HFF-Myc (cell line): ENCODE measurements at regions not wholly inside any gene's neighbourhood (a gene's known extent, or its start where the extent isn't known, plus 50 kb on each side); places are given as distances from the start of the nearest gene placed in this dataset.

ENCODE experiments used
- DNase-seq: peaks from one replicate; pipeline ENCODE4 v3.0.0-alpha.2; 2011; ENCODE audit warnings: low read depth; ENCODE audit errors: extremely low read depth
- H3K4me3 ChIP-seq: replicated peaks from 2 replicates; pipeline ENCODE4 v1.5.1; 2011; ENCODE audit warnings: low read depth, mild to moderate bottlenecking, control low read depth, low read length
- TF ChIP-seq, protein P1 (sequence below): IDR thresholded peaks from 2 replicates; pipeline ENCODE4 v1.5.1; 2012; ENCODE audit warnings: mild to moderate bottlenecking, low read depth, low read length, control low read depth; ENCODE audit errors: missing control alignments

DNA sequence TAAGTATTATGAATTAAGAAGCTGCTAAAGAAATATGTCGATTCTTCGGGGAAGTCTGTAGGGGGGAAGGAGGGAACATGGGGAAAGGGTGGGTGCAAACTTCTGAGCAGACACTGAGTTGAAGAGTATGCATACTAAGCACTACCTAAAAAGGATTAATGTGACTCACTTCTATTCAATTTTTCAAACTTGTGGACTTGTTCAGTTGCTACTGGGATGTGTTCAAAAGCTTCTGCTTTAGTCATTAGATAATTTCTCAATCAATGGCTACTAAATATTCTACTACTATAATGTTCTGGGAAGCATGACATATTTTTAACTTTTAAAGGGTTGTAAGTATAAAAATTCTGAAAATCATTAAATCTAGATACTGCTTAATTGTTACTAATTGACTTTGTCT lies 109.7 kb upstream of the FER start:
- DNase-seq = no peak
- TF ChIP-seq, protein P1, sequence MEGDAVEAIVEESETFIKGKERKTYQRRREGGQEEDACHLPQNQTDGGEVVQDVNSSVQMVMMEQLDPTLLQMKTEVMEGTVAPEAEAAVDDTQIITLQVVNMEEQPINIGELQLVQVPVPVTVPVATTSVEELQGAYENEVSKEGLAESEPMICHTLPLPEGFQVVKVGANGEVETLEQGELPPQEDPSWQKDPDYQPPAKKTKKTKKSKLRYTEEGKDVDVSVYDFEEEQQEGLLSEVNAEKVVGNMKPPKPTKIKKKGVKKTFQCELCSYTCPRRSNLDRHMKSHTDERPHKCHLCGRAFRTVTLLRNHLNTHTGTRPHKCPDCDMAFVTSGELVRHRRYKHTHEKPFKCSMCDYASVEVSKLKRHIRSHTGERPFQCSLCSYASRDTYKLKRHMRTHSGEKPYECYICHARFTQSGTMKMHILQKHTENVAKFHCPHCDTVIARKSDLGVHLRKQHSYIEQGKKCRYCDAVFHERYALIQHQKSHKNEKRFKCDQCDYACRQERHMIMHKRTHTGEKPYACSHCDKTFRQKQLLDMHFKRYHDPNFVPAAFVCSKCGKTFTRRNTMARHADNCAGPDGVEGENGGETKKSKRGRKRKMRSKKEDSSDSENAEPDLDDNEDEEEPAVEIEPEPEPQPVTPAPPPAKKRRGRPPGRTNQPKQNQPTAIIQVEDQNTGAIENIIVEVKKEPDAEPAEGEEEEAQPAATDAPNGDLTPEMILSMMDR = no peak
- H3K4me3 ChIP-seq = no peak overlapping the region

DNA sequence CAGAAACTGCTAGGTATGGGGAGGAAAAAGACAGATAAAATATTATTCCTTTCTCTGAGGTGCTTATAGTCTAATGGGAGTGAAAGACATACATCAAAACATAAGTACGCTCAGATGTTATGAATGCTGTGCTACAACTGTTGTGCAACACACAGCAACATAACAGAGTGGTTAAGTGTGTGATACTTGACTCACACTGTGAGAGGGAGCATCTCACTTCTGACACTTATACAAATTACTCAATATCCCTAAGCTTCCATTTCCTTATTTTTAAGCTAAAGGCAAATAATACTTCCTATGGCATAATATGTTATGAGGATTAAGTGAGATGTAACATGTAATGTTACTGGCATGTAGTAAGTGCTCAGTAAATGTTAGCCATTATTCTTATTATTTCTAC lies 110.6 kb upstream of the FER start:
- H3K4me3 ChIP-seq = no peak overlapping the region
- TF ChIP-seq, protein P1 = no peak
- DNase-seq = no peak

DNA sequence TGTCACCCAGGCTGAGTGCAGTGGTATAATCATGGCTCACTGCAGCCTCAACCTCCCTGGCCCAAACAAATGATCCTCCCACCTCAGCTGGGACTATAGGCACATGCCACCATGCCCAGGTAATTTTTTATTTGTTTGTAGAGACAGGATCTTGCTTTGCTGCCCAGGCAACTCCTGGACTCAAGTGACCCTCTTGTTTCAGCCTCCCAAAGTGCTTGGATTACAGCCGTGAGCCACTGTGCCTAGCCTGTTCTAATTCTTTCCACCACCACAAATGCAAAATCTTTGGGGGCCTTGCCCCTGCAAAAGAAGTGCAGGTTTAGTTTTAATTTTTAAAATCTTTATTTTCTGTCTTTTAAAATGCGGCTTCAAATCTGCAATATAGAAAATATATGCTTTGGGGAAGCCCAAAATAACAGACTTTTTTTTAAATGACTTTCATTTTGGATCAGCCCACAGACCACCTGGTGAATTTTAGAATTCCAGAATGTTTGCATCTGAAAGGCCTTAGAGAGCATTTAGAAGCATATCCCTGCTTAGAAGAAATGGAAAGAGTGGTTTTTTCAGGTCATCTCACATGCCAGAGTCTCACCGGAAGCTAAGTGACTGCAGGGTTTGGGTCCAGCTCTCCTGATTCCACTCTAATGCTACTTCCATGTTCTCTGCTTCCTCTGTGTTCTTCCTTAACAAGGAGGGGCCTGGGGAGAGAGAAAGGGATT lies 111.4 kb upstream of the FER start:
- TF ChIP-seq, protein P1 = no peak
- H3K4me3 ChIP-seq = no peak overlapping the region
- DNase-seq = no peak

DNA sequence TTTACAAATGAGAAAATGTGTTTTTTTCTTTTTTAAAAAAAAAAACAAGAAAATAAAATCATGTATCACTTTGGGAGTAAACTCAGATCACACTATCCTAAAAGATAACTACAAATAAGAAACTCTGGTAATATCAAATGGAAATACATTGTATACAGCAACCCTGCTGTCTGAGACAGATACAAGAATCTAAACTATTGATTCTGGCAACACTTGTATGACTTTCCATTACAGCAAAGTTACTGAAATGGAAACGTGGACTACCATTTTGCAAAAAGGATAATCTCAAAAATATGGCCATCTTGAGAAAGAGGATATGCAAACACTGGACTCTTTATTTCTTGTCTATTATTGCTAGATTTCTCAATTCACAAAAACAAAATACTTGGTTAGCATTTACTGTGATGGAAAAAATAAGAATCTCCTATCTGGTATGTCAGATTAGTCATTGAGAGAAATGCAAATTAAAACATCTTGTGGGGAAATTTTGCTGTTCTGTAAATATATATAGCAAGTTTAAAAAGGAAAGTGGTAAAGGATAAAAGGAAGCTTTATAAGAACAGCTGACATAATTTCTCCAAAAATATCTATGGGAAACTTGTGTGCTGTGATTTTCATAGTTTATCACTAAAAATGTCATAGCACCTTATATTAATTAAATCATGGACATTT lies 112.9 kb upstream of the FER start:
- no peak for DNase-seq
- no peak overlapping the region for H3K4me3 ChIP-seq
- TF ChIP-seq, protein P1 = no peak

DNA sequence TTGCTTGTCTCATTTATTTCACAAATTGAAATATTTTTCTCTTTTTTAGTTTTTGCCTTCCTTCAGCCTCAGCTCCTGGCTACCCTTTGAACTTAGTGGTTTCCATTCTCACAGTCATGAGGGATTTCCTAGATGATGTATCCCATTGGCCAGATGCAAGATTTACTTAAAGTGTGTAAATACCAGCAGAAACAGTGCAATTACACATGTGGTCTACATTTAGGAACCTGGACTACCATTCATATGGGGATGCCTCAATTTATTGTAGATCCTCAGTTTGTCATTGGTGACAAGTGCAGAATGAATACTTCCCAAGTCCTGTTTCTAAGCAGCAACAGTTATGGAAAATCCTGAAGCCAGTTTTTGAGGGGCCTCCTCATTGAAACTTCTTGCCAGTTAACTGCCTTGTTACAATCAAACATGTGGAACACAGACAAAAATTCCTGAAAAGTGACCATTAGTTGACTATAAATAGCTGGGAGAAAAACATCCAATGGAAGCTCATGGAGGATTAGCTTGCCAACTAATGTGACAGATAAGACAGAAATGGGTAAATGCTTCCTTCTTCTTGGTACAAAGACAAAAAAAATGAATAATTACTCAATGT lies 113.6 kb upstream of the FER start:
- H3K4me3 ChIP-seq = no peak overlapping the region
- DNase-seq = no peak
- TF ChIP-seq, protein P1 = no peak

DNA sequence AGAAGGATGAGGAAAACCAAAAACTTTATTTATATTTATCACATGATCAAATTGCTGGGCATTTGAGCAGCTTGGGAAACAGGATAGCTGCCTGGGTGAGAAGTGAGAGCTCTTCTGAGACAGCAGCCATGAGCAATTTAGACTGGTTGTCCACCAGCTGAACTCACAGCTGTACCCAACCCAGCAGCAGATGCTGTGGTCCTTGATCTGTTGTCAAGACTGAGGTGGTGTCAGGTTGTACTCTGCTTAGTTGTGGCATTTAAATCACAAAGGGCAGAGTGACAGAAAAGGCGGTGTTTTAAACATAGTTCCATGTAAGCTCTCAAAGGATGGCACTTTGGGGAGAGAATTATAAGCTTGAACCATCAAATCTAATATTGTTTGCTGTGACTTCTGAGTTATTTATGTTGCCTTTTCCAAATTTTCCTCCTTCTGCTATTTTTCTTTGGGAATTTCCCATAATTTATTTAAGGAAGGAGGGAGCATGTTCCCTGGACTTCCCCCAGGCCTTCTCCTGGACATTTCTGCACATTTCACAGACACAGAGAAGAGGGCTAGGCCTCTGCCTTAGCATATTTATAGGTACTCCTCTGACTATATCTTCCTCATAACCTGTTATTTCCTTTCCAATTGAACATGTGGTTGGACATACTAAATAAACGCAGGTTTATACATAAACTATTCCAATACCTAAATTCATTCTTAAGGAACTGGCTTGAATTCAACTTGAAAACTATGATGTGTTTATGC lies 117.7 kb upstream of the FER start:
- DNase-seq = no peak
- TF ChIP-seq, protein P1 = no peak
- no peak overlapping the region for H3K4me3 ChIP-seq
